Erythroblast (primary cell): ENCODE measurements at regions not wholly inside any gene's neighbourhood (a gene's known extent, or its start where the extent isn't known, plus 50 kb on each side); places are given as distances from the start of the nearest gene placed in this dataset.

Experiments
- GATA1 ChIP-seq: IDR thresholded peaks from 2 replicates; pipeline ENCODE4 v1.6.1; 2011; ENCODE audit warnings: low read depth, mild to moderate bottlenecking, control low read depth, low read length, moderate library complexity
- POLR2A ChIP-seq: IDR thresholded peaks from 2 replicates; pipeline ENCODE4 v1.6.1; 2011; ENCODE audit warnings: mild to moderate bottlenecking, low read length

- TF ChIP-seq POLR2A: no peak
- no peak for TF ChIP-seq GATA1
These were observed 72.0 kb upstream of the TARDBP start for GRCh38 chr1:10940451-10940804.
